NCI-H2196 treated with DMSO at 0.1 percent for 48 hours (cell line): ENCODE measurements at regions not wholly inside any gene's neighbourhood (a gene's known extent, or its start where the extent isn't known, plus 50 kb on each side); places are given as distances from the start of the nearest gene placed in this dataset.
"Not testable (repeated sequence)": the region's sequence is repeated elsewhere in the genome, so short reads cannot be mapped to it uniquely, and the experiment has no call there.

Experiments used
- DNase-seq: peaks from one replicate; lab custom pipeline; 2025; ENCODE audit not compliant: unreplicated experiment; lab: John Stamatoyannopoulos, UW

GRCh38 chr6:90676516-90677300 lies 89.8 kb upstream of the MAP3K7 start:
- no peak for DNase-seq

GRCh38 chr6:90675107-90675506 lies 88.2 kb upstream of the MAP3K7 start:
- not testable (repeated sequence) for DNase-seq

- not testable (repeated sequence) for DNase-seq
Observed at GRCh38 chr6:90674077-90674476, 87.2 kb upstream of the MAP3K7 start.

- DNase-seq = no peak
Observed at GRCh38 chr6:90669846-90670245, 83.0 kb upstream of the MAP3K7 start.

- DNase-seq = no peak
Observed at GRCh38 chr6:90669420-90669819, 82.5 kb upstream of the MAP3K7 start.

- no peak for DNase-seq
Observed at GRCh38 chr6:90668141-90668540, 81.3 kb upstream of the MAP3K7 start.

GRCh38 chr6:90663873-90664272 lies 77.0 kb upstream of the MAP3K7 start:
- no peak for DNase-seq

- no peak for DNase-seq
Observed at GRCh38 chr6:90663106-90663505, 76.2 kb upstream of the MAP3K7 start.

GRCh38 chr6:90660931-90661330 lies 74.1 kb upstream of the MAP3K7 start:
- no peak for DNase-seq

- no peak for DNase-seq
Observed at GRCh38 chr6:90658497-90658896, 71.6 kb upstream of the MAP3K7 start.

GRCh38 chr6:90656325-90656724 lies 69.5 kb upstream of the MAP3K7 start:
- DNase-seq = no peak

GRCh38 chr6:90654806-90655205 lies 67.9 kb upstream of the MAP3K7 start:
- no peak for DNase-seq

- no peak for DNase-seq
Observed at GRCh38 chr6:90654166-90654565, 67.3 kb upstream of the MAP3K7 start.

GRCh38 chr6:90653750-90654149 lies 66.9 kb upstream of the MAP3K7 start:
- no peak for DNase-seq

GRCh38 chr6:90650041-90650940 lies 63.4 kb upstream of the MAP3K7 start:
- no peak for DNase-seq

- no peak for DNase-seq
Observed at GRCh38 chr6:90648873-90649272, 62.0 kb upstream of the MAP3K7 start.

GRCh38 chr6:90646940-90647339 lies 60.1 kb upstream of the MAP3K7 start:
- DNase-seq = no peak

GRCh38 chr6:90645634-90646033 lies 58.8 kb upstream of the MAP3K7 start:
- DNase-seq = no peak

GRCh38 chr6:90644492-90644891 lies 57.6 kb upstream of the MAP3K7 start:
- DNase-seq = no peak

- DNase-seq = no peak
Observed at GRCh38 chr6:90643381-90643780, 56.5 kb upstream of the MAP3K7 start.

GRCh38 chr6:90637320-90637719 lies 50.4 kb upstream of the MAP3K7 start:
- DNase-seq = no peak
